K562 (cell line): ENCODE measurements at regions not wholly inside any gene's neighbourhood (a gene's known extent, or its start where the extent isn't known, plus 50 kb on each side); places are given as distances from the start of the nearest gene placed in this dataset.
A peak's percentile ranks its signal among the peaks of the same experiment; 100 is the strongest.

Experiments used
- CEBPZ ChIP-seq: fragments of 150-350 bp; IDR thresholded peaks from 2 replicates; pipeline ENCODE4 v1.6.1; 2014; ENCODE audit warnings: low read depth, mild to moderate bottlenecking, low read length, borderline replicate concordance
- ELF1 ChIP-seq: fragments of 200-800 bp; sonication (Bioruptor generic); IDR thresholded peaks from 2 replicates; pipeline ENCODE4 v1.6.1; 2016; ENCODE audit warnings: missing genetic modification characterization, missing compliant biosample characterization
- FOXA1 ChIP-seq: fragments of 450-650 bp; IDR thresholded peaks from 2 replicates; pipeline ENCODE4 v1.6.1; 2016; ENCODE audit warnings: mild to moderate bottlenecking, borderline replicate concordance
- GTF2E2 ChIP-seq: fragments of 200-800 bp; sonication (Bioruptor generic); IDR thresholded peaks from 2 replicates; pipeline ENCODE4 v1.6.1; 2016; ENCODE audit warnings: missing genetic modification characterization, missing compliant biosample characterization
- HEY1 ChIP-seq: fragments of 250-450 bp; sonication (Bioruptor Pico); IDR thresholded peaks from 2 replicates; pipeline ENCODE4 v1.5.0; 2020; ENCODE audit warnings: mild to moderate bottlenecking, moderate library complexity, borderline replicate concordance
- IRF2 ChIP-seq: sonication (generic); formaldehyde crosslinking; IDR thresholded peaks from 2 replicates; pipeline ENCODE4 v1.8.1; 2022; ENCODE audit warnings: mild to moderate bottlenecking, missing genetic modification reagents
- NCOA1 ChIP-seq: fragments of 450-650 bp; IDR thresholded peaks from 2 replicates; pipeline ENCODE4 v1.6.1; 2016; ENCODE audit warnings: low read depth
- POLR3A ChIP-seq: IDR thresholded peaks from 2 replicates; pipeline ENCODE4 v1.6.1; 2011; ENCODE audit warnings: borderline replicate concordance, mild to moderate bottlenecking, moderate library complexity; ENCODE audit not compliant: insufficient read length, insufficient read depth; ENCODE audit errors: extremely low read depth
- PRDM10 ChIP-seq: fragments of 450-650 bp; IDR thresholded peaks from 2 replicates; pipeline ENCODE4 v1.6.1; 2018; ENCODE audit not compliant: partially characterized antibody
- PRPF4 ChIP-seq: fragments of 200-400 bp; formaldehyde crosslinking; IDR thresholded peaks from one replicate; pipeline ENCODE4 v1.6.1; 2017; ENCODE audit warnings: low read length, low read depth, mild to moderate bottlenecking; ENCODE audit not compliant: insufficient read depth, poor library complexity, severe bottlenecking
- PTTG1 ChIP-seq: fragments of 450-650 bp; IDR thresholded peaks from 2 replicates; pipeline ENCODE4 v1.6.1; 2016; ENCODE audit warnings: low read depth, mild to moderate bottlenecking, missing genetic modification characterization, missing compliant biosample characterization
- RNF219 ChIP-seq: fragments of 250-450 bp; sonication (Bioruptor Pico); IDR thresholded peaks from 2 replicates; pipeline ENCODE4 v1.5.0; 2022; ENCODE audit warnings: mild to moderate bottlenecking
- SMAD1 ChIP-seq: fragments of 150-350 bp; IDR thresholded peaks from 2 replicates; pipeline ENCODE4 v1.6.1; 2014; ENCODE audit warnings: low read length, low read depth; ENCODE audit not compliant: partially characterized antibody
- THRAP3 ChIP-seq: fragments of 450-650 bp; IDR thresholded peaks from 2 replicates; pipeline ENCODE4 v1.6.1; 2016; ENCODE audit warnings: mild to moderate bottlenecking, inconsistent platforms, borderline replicate concordance
- ZFPM2 ChIP-seq: fragments of 250-450 bp; sonication (Bioruptor Pico); IDR thresholded peaks from 2 replicates; pipeline ENCODE4 v1.5.1; 2022; ENCODE audit warnings: mild to moderate bottlenecking
- ZNF280B ChIP-seq: fragments of 250-450 bp; sonication (Bioruptor Pico); IDR thresholded peaks from 2 replicates; pipeline ENCODE4 v1.5.1; 2021; ENCODE audit warnings: mild to moderate bottlenecking

- TF ChIP-seq RNF219 (no peak), THRAP3 (no peak), ELF1 (no peak), NCOA1 (no peak), ZNF280B (CRISPR knock-in tag) (no peak), POLR3A (no peak), PRPF4 (no peak), CEBPZ (no peak), HEY1 (no peak), ZFPM2 (CRISPR knock-in tag) (no peak), FOXA1 (no peak), SMAD1 (no peak), PRDM10 (peak; percentile 64), PTTG1 (tag) (no peak), GTF2E2 (tag) (no peak), IRF2 (CRISPR knock-in tag) (no peak)
Measured at GRCh38 chr16:85316321-85316919, 204.1 kb upstream of the CIBAR2 start (continued).
